Trophoblast cell (in vitro differentiated cells and primary cell): ENCODE measurements at regions not wholly inside any gene's neighbourhood (a gene's known extent, or its start where the extent isn't known, plus 50 kb on each side); places are given as distances from the start of the nearest gene placed in this dataset.

Experiments used
- DNase-seq, 2 donors: peaks; one replicate each; pipeline ENCODE4 v3.0.0-alpha.2; 2016
- H2AFZ ChIP-seq: 2 replicates; pipeline ENCODE4 v1.6.1; 2013; ENCODE audit warnings: low read length, moderate library complexity, mild to moderate bottlenecking; ENCODE audit not compliant: insufficient read depth, poor library complexity
- H2AK5ac ChIP-seq: 2 replicates; pipeline ENCODE4 v1.6.1; 2013; ENCODE audit warnings: mild to moderate bottlenecking, low read length
- H2BK120ac ChIP-seq: 2 replicates; pipeline ENCODE4 v1.6.1; 2013; ENCODE audit warnings: low read length, mild to moderate bottlenecking, moderate library complexity; ENCODE audit not compliant: insufficient read depth, poor library complexity
- H2BK12ac ChIP-seq: 2 replicates; pipeline ENCODE4 v1.6.1; 2013; ENCODE audit warnings: mild to moderate bottlenecking, low read length, moderate library complexity
- H2BK5ac ChIP-seq: 2 replicates; pipeline ENCODE4 v1.6.1; 2013; ENCODE audit warnings: low read length, low read depth, moderate library complexity, mild to moderate bottlenecking; ENCODE audit not compliant: poor library complexity
- H3K14ac ChIP-seq: 2 replicates; pipeline ENCODE4 v1.6.1; 2013; ENCODE audit warnings: mild to moderate bottlenecking, low read length
- H3K18ac ChIP-seq: 2 replicates; pipeline ENCODE4 v1.6.1; 2013; ENCODE audit warnings: mild to moderate bottlenecking, low read length
- H3K23ac ChIP-seq: 2 replicates; pipeline ENCODE4 v1.6.1; 2013; ENCODE audit warnings: low read length
- H3K27ac ChIP-seq: 2 replicates; pipeline ENCODE4 v1.5.1; 2013; ENCODE audit warnings: low read depth, mild to moderate bottlenecking, inconsistent platforms, low read length, moderate library complexity
- H3K27me3 ChIP-seq: 2 replicates; pipeline ENCODE4 v1.6.1; 2013; ENCODE audit warnings: inconsistent platforms, mild to moderate bottlenecking, low read length, moderate library complexity; ENCODE audit not compliant: insufficient read depth
- H3K36me3 ChIP-seq, 2 experiments: 1 replicate in 1 of 2; 2 replicates in 1 of 2; pipeline ENCODE4 v1.6.1; 2013; ENCODE audit warnings: low read length in 2 of 2, mild to moderate bottlenecking in 2 of 2, moderate library complexity in 1 of 2; ENCODE audit not compliant: insufficient read depth in 2 of 2, control insufficient read depth in 1 of 2
- H3K4ac ChIP-seq: 2 replicates; pipeline ENCODE4 v1.6.1; 2013; ENCODE audit warnings: low read depth, mild to moderate bottlenecking, low read length, moderate library complexity
- H3K4me1 ChIP-seq, 2 experiments: 1 replicate in 1 of 2; 2 replicates in 1 of 2; pipeline ENCODE4 v1.6.1; 2013; ENCODE audit warnings: low read length in 2 of 2, mild to moderate bottlenecking in 2 of 2, moderate library complexity in 1 of 2; ENCODE audit not compliant: insufficient read depth in 2 of 2, control insufficient read depth in 1 of 2
- H3K4me2 ChIP-seq: 2 replicates; pipeline ENCODE4 v1.6.1; 2013; ENCODE audit warnings: inconsistent platforms, mild to moderate bottlenecking, low read length, moderate library complexity
- H3K4me3 ChIP-seq: 2 replicates; pipeline ENCODE4 v1.5.1; 2013; ENCODE audit warnings: mild to moderate bottlenecking, low read depth, low read length, inconsistent platforms
- H3K79me1 ChIP-seq: one replicate; pipeline ENCODE4 v1.6.1; 2013; ENCODE audit warnings: low read length
- H3K79me2 ChIP-seq: 2 replicates; pipeline ENCODE4 v1.6.1; 2013; ENCODE audit warnings: low read length, mild to moderate bottlenecking; ENCODE audit not compliant: control insufficient read depth, insufficient read depth, poor library complexity
- H3K9ac ChIP-seq: 2 replicates; pipeline ENCODE4 v1.6.1; 2013; ENCODE audit warnings: mild to moderate bottlenecking, low read length
- H3K9me3 ChIP-seq: 2 replicates; pipeline ENCODE4 v1.6.1; 2013; ENCODE audit warnings: low read depth, mild to moderate bottlenecking, control low read depth, inconsistent platforms, low read length; ENCODE audit not compliant: insufficient read depth
- H4K12ac ChIP-seq: 2 replicates; pipeline ENCODE4 v1.6.1; 2013; ENCODE audit warnings: low read depth, mild to moderate bottlenecking, low read length, moderate library complexity
- H4K8ac ChIP-seq: 2 replicates; pipeline ENCODE4 v1.6.1; 2013; ENCODE audit warnings: low read depth, mild to moderate bottlenecking, low read length, moderate library complexity
- H4K91ac ChIP-seq: one replicate; pipeline ENCODE4 v1.6.1; 2013; ENCODE audit warnings: low read depth, mild to moderate bottlenecking, low read length, moderate library complexity
- WGBS: extraction: QIAGEN DNeasy Blood & Tissue Kit; methylation state at CpG from one replicate; pipeline ENCODE4 v1.1.7; 2013; ENCODE audit warnings: missing lambda C conversion rate; ENCODE audit not compliant: insufficient read length, insufficient coverage; ENCODE audit errors: extremely low coverage; 5-methylcytosine and 5-hydroxymethylcytosine counted together

DNA sequence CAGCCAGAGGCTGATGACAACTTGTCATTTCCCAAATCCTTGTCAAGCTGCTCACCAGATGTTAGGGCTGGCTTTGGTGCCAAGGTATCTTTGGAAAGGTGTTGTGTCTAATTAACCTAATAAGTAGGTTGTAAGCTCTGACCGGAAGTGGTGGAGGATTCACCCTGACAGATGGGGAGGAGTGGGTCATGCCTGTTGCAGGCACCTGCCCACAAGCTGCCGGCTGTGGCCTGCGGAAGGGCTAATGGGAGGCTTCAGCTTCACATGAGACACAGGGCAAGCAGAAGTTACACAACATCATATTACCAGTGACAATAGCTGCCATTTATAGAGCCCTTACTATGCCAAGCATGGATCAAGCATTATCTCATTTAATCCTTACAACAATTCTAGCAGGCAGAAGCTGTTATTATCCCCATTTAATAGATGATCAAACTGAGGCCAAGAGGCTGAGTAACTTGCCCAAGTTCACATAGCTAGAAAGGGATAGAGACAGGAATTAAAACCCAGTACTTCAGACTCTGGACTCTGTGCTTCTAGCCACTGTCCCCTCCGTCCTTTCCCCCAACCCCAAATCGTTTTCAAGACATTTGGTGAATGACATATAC lies 63.1 kb upstream of the DUSP5 start:
- no peak overlapping the region for H4K12ac ChIP-seq
- no peak overlapping the region for H3K18ac ChIP-seq
- H2BK12ac ChIP-seq = no peak overlapping the region
- H3K4me1 ChIP-seq = peaks cover 5 to 6% of the 10 kb centered on the region in 2 experiments
- DNase-seq = no peak
- H3K27me3 ChIP-seq = no peaks in the 10 kb centered on the region
- H2AK5ac ChIP-seq = no peak overlapping the region
- H3K79me2 ChIP-seq = no peaks in the 10 kb centered on the region
- no peak overlapping the region for H3K4ac ChIP-seq
- H3K9me3 ChIP-seq = peaks cover 2% of the 10 kb centered on the region
- H2BK120ac ChIP-seq = no peak overlapping the region
- no CpG with 5 or more reads among the region's 5 CpGs for WGBS
- no peak overlapping the region for H3K23ac ChIP-seq
- H3K4me3 ChIP-seq = no peak overlapping the region
- H2AFZ ChIP-seq = no peak overlapping the region
- no peak overlapping the region for H4K91ac ChIP-seq
- H3K27ac ChIP-seq = no peak overlapping the region
- no peak overlapping the region for H2BK5ac ChIP-seq
- no peak overlapping the region for H3K4me2 ChIP-seq
- H4K8ac ChIP-seq = no peak overlapping the region
- H3K9ac ChIP-seq = no peak overlapping the region
- no peaks in the 10 kb centered on the region for H3K36me3 ChIP-seq
- H3K79me1 ChIP-seq = peaks cover 6% of the 10 kb centered on the region
- H3K14ac ChIP-seq = no peak overlapping the region

DNA sequence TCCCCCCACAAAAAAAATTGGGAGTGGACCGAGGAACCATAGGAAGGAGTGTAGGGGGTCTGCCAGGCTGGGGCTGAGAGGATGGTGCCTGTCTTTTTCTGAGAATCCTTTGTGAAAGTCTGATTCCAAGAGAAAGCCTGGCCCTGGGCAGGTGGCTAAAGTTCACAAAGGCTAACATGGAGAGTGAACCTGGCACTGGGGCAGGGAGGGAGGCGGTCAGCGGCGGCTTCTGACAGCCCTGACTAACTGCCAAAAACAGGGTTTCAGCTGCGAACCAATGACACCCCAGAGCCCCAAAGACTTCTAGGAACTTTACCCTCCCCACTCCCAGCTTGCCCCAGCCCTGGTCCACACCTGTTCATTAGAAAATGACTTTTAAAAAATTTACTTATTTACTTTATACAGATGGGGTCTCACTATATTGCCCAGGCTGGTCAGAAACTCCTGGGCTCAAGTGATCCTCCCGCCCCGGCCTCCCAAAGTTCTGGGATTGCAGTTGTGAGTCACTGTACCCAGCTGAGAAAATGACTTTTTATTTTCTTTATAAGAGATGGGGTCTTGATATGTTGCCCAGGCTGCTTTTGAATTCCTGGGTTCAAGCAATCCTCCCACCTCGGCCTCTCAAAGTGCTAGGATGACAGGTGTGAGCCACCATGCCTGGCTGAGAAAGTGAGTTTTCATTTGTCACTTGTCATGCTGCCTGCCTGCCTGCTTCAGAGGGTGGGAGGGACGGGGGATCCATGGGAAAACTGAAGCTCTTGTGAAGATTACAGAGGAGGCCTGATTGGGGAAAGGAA lies 61.0 kb upstream of the DUSP5 start:
- no peak overlapping the region for H3K9ac ChIP-seq
- no peak overlapping the region for H3K4me2 ChIP-seq
- WGBS = no CpG with 5 or more reads among the region's 9 CpGs
- no peaks in the 10 kb centered on the region for H3K79me2 ChIP-seq
- no peak overlapping the region for H4K8ac ChIP-seq
- no peaks in the 10 kb centered on the region for H3K79me1 ChIP-seq
- H3K9me3 ChIP-seq = peaks cover 2% of the 10 kb centered on the region
- H3K18ac ChIP-seq = no peak overlapping the region
- H2BK5ac ChIP-seq = no peak overlapping the region
- H2AK5ac ChIP-seq = no peak overlapping the region
- H2BK120ac ChIP-seq = no peak overlapping the region
- H4K91ac ChIP-seq = no peak overlapping the region
- H3K14ac ChIP-seq = no peak overlapping the region
- H4K12ac ChIP-seq = no peak overlapping the region
- H3K27ac ChIP-seq = no peak overlapping the region
- no peak overlapping the region for H2AFZ ChIP-seq
- H3K4me1 ChIP-seq = no peaks in the 10 kb centered on the region
- H3K4ac ChIP-seq = no peak overlapping the region
- no peaks in the 10 kb centered on the region for H3K36me3 ChIP-seq
- H3K23ac ChIP-seq = no peak overlapping the region
- no peak overlapping the region for H2BK12ac ChIP-seq
- no peak overlapping the region for H3K4me3 ChIP-seq
- no peak for DNase-seq
- no peaks in the 10 kb centered on the region for H3K27me3 ChIP-seq

DNA sequence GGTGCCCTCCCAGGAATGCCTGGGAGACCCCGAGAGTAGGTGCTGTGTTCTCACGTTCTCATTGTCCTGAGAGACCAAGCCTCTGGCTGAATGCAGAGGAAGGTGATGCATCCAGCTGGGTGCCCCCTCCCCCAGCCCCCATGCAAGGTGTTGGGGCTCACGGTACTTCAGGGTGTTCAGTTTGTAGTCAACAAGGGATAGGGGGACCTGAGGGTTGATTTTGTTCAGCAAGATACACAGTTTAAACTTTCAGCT lies 60.4 kb upstream of the DUSP5 start:
- no peak overlapping the region for H2BK5ac ChIP-seq
- no peaks in the 10 kb centered on the region for H3K79me1 ChIP-seq
- H4K12ac ChIP-seq = no peak overlapping the region
- no peaks in the 10 kb centered on the region for H3K4me1 ChIP-seq
- no peak overlapping the region for H4K8ac ChIP-seq
- no peak overlapping the region for H3K27ac ChIP-seq
- no peaks in the 10 kb centered on the region for H3K79me2 ChIP-seq
- no peak overlapping the region for H3K23ac ChIP-seq
- H2BK120ac ChIP-seq = no peak overlapping the region
- no peak overlapping the region for H3K4me3 ChIP-seq
- no peak overlapping the region for H3K14ac ChIP-seq
- peaks cover 2% of the 10 kb centered on the region for H3K9me3 ChIP-seq
- no peak overlapping the region for H4K91ac ChIP-seq
- H3K4ac ChIP-seq = no peak overlapping the region
- no peaks in the 10 kb centered on the region for H3K36me3 ChIP-seq
- H3K4me2 ChIP-seq = no peak overlapping the region
- no peak overlapping the region for H2BK12ac ChIP-seq
- H2AFZ ChIP-seq = no peak overlapping the region
- no peak overlapping the region for H3K18ac ChIP-seq
- WGBS = no CpG with 5 or more reads among the region's 3 CpGs
- H3K9ac ChIP-seq = no peak overlapping the region
- DNase-seq = no peak
- no peak overlapping the region for H2AK5ac ChIP-seq
- no peaks in the 10 kb centered on the region for H3K27me3 ChIP-seq

DNA sequence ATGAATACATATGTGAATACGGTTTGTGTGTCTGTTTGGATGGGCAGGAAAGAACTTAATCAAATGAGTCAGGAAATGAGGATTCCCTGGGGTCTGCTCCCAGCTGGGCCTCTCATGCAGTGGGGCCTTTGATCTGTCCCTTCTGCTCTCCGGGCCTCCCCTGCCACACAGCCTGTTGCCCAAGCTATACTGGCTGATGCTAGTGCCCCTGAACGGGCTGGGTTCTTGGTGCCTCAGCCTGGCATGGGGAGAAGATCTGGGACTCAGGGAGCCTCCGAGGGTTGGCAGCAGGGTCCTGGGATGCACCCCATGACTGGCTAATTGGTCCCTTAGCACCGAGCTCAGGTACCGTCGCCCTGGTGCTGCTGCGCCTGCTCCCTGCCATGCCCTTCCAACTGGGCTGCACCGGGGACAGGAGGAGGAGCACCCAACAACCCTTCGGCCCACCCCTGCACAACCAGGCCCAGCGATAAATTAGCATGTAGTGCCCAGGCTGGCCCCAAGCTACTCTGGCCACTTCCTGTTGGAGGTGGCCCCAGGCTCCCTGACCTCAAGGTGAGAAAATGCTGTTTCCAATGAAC lies 59.9 kb upstream of the DUSP5 start:
- H3K79me1 ChIP-seq = no peaks in the 10 kb centered on the region
- WGBS = no CpG with 5 or more reads among the region's 11 CpGs
- no peak overlapping the region for H2BK12ac ChIP-seq
- no peak overlapping the region for H4K12ac ChIP-seq
- no peaks in the 10 kb centered on the region for H3K79me2 ChIP-seq
- H3K27ac ChIP-seq = no peak overlapping the region
- H3K14ac ChIP-seq = no peak overlapping the region
- no peak overlapping the region for H4K8ac ChIP-seq
- H3K18ac ChIP-seq = no peak overlapping the region
- H3K36me3 ChIP-seq = no peaks in the 10 kb centered on the region
- no peak overlapping the region for H2BK5ac ChIP-seq
- no peaks in the 10 kb centered on the region for H3K9me3 ChIP-seq
- no peaks in the 10 kb centered on the region for H3K27me3 ChIP-seq
- no peak overlapping the region for H3K4ac ChIP-seq
- no peak overlapping the region for H3K23ac ChIP-seq
- H4K91ac ChIP-seq = no peak overlapping the region
- H2BK120ac ChIP-seq = no peak overlapping the region
- H2AK5ac ChIP-seq = no peak overlapping the region
- no peak overlapping the region for H2AFZ ChIP-seq
- H3K4me1 ChIP-seq = no peaks in the 10 kb centered on the region
- no peak overlapping the region for H3K4me2 ChIP-seq
- no peak overlapping the region for H3K9ac ChIP-seq
- no peak for DNase-seq
- no peak overlapping the region for H3K4me3 ChIP-seq
